Pons (tissue), 1 donor: ENCODE measurements at regions not wholly inside any gene's neighbourhood (a gene's known extent, or its start where the extent isn't known, plus 50 kb on each side); places are given as distances from the start of the nearest gene placed in this dataset.

Source experiments
- DNase-seq: peaks from one replicate; pipeline ENCODE4 v3.0.0-alpha.2; 2016; ENCODE audit warnings: low spot score

GRCh38 chr7:134391223-134391622 lies 67.7 kb downstream of the AKR1B1 start:
- no peak for DNase-seq

DNA sequence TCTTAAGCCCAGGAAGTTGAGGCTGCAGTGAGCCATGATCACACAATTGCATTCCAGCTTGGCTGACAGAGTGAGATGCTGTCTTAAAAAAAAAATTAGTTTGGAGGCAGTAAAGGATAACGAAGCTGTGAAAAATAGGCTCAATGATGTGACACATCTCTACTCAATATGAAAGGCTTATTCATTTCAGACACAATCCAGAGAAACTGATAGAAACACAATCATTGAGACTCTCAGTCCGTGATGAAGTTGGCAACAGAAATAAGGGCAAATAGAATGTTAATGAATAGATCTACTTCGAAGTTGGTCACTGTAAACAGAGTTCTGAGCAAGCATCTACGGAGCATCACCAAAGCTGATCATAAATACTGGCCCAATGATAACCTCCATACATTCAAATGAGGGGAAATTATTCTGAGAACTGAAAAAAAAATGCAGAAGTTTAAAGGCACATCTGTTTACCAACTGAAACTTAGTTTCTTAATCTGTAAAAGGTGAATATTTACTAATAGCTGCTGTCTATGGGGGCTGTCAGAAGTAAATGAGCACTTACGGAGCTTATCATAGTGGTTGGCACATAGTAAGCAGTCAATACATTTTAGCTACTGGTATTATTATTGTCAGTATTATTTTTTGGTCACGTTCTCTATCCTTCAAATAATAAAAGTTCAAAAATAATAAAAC lies 70.4 kb downstream of the AKR1B1 start:
- DNase-seq = peak; percentile 19

- DNase-seq = no peak
Measured at GRCh38 chr7:134378562-134378961, 61.8 kb upstream of the SLC35B4 start.

DNA sequence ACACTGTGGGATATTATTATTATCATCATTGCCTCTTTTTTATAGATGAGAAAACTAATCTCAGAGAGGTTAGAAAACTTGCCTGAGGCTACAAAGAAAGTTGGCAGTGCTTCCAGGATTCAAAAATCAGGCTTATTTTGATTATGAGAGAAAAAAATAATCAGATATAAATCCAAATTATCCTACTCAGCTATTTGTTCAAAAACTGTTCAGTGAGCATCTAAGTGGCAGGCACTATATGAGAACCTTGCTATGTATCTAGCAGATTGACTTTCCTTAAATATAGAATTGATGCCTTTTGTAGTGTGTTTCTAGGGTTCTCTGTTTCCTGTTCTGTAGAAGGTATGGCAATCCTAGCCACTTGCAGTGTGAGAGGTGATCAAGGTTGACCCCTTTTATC lies 60.0 kb upstream of the SLC35B4 start:
- no peak for DNase-seq

DNA sequence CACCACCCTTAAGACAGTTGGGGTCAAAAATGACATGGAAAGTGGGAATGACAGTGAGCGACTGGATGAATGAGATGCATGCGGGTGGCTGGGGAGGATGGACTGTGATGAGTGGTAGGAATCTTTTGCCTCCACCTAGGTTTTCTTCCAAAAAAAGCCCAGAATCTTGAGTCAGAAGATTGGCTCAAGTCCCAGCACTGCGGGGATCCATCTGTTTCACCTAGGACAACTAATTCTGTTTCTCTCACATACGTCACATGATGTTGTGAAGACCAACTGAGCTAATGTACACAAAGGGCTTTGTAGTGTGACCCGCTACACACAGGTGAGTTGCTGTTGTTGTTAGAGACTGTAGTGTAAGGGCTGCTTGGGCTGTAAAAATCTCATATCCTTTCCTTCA lies 58.5 kb upstream of the SLC35B4 start:
- no peak for DNase-seq

GRCh38 chr7:134374791-134375190 lies 58.1 kb upstream of the SLC35B4 start:
- DNase-seq = no peak

GRCh38 chr7:134374291-134374690 lies 57.6 kb upstream of the SLC35B4 start:
- DNase-seq = no peak

GRCh38 chr7:134372858-134373257 lies 56.1 kb upstream of the SLC35B4 start:
- no peak for DNase-seq

- no peak for DNase-seq
Measured at GRCh38 chr7:134371971-134372370, 55.2 kb upstream of the SLC35B4 start.

DNA sequence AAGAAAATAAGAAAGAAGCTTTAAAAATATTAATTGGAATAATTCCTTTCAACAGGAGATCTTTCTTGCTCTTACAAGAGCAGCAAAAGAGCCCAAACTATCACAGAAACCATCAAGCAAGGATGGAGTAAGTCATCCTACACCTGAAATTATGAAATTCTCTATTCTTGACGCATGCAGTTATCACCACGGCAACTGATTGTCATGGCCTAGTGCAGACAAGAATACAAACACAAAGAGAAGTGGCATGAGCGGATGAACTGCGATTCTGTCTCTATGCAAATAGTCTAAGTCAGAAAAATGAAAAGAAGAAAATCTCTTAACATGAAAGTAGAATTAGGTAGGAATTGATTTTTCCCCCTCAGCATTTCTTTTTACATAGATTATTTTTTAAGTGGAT lies 54.8 kb upstream of the SLC35B4 start:
- no peak for DNase-seq

DNA sequence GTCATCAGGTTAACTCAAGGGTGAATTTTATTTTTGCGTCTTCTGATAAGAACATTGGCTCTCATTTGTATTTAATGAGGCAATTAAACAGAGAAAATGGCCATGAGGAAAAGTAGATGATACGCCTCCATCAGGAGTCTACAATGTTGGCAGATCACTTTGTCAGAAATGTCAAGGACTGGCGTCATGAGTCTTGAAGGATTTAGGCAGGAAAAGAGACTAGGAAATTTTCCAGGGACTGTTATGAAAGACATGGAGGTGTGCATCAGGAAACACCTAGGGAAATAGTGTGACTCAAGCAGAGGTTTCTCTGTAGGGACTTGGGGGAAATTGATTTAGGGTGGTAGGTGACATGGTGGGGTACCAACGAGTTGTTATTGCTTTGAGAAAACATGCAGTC lies 53.4 kb upstream of the SLC35B4 start:
- DNase-seq = no peak

DNA sequence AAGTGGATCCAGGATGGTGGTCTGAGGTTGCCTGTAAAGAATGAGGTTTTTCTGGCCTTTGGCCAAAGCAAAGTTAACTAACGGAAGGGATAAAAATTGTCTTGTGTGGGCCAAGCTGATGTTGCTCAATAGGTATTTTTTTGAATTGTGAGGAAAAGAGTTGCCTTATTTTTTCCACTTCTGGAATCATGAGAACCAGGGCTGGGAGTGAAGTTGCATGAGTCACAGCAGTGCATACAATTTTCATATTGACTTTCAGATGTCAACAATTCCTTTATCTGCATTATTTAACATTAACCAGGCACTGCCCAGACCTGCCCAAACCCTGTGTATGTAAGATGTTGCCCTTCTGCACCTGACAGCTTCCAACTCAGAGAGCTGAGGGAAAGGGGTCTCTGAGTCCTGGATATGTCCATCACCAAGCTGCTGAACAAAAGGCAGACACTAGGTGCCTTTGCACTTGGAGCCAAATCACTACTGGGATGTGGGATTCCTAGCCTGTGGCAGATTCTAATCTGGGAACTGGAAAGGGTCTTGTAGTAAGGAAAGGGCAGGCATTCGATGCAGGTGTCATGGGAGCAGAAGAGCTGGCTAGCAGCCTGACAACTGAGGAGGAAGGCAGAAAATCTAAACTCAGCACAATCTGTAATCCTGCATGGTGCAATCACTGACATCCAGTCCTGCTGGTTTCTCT lies 52.3 kb upstream of the SLC35B4 start:
- no peak for DNase-seq

GRCh38 chr7:134367956-134368749 lies 51.4 kb upstream of the SLC35B4 start:
- no peak for DNase-seq
